H1 (cell line): ENCODE measurements at regions not wholly inside any gene's neighbourhood (a gene's known extent, or its start where the extent isn't known, plus 50 kb on each side); places are given as distances from the start of the nearest gene placed in this dataset.

ENCODE experiments used
- CTCF ChIA-PET: fragments of 300-600 bp; sonication (Branson Sonifier 250); formaldehyde crosslinking; loops from one replicate; lab custom pipeline; 2021; ENCODE audit not compliant: partially characterized antibody; lab: Charles Lee
- POLR2A ChIA-PET: fragments of 300-600 bp; sonication (Branson Sonifier 250); formaldehyde crosslinking; loops from one replicate; lab custom pipeline; 2021; ENCODE audit warnings: inconsistent platforms; ENCODE audit not compliant: partially characterized antibody; lab: Charles Lee
- DNase-seq, 2 experiments: peaks; one replicate each; pipeline versions ENCODE4 v3.0.0 to v3.0.0-alpha.2; 2010 to 2022; ENCODE audit warnings: low spot score in 2 of 2, low read depth in 1 of 2, mixed read lengths in 1 of 2
- FAIRE-seq: peaks from 2 replicates; lab custom pipeline; 2011; peaks lifted over from hg19 to GRCh38; lab: Jason Lieb, UNC
- H2AFZ ChIP-seq: 2 replicates; pipeline ENCODE4 v1.8.1; 2012; ENCODE audit warnings: low read length, inconsistent platforms
- H2AK5ac ChIP-seq: 2 replicates; pipeline ENCODE4 v1.6.1; 2013; ENCODE audit warnings: low read depth, low read length
- H2BK120ac ChIP-seq: replicated peaks from 2 replicates; pipeline ENCODE3; 2013; ENCODE audit warnings: low read depth, low read length, inconsistent platforms
- H2BK12ac ChIP-seq: 2 replicates; pipeline ENCODE4 v1.6.1; 2013; ENCODE audit warnings: low read depth, low read length
- H2BK15ac ChIP-seq: 2 replicates; pipeline ENCODE4 v1.6.1; 2013; ENCODE audit warnings: low read length
- H2BK20ac ChIP-seq: 2 replicates; pipeline ENCODE4 v1.6.1; 2013; ENCODE audit warnings: low read length
- H2BK5ac ChIP-seq: 2 replicates; pipeline ENCODE4 v1.6.1; 2013; ENCODE audit warnings: low read depth, low read length
- H3K14ac ChIP-seq: 2 replicates; pipeline ENCODE4 v1.6.1; 2013; ENCODE audit warnings: inconsistent platforms; ENCODE audit not compliant: insufficient read length
- H3K18ac ChIP-seq: 2 replicates; pipeline ENCODE4 v1.6.1; 2013; ENCODE audit warnings: low read length; ENCODE audit errors: extremely low read depth
- H3K23ac ChIP-seq: 2 replicates; pipeline ENCODE4 v1.6.1; 2013; ENCODE audit warnings: inconsistent platforms; ENCODE audit not compliant: insufficient read length
- H3K23me2 ChIP-seq: 2 replicates; pipeline ENCODE4 v1.6.1; 2013; ENCODE audit warnings: low read depth, low read length
- H3K27ac ChIP-seq: 2 replicates; pipeline ENCODE4 v1.6.1; 2011; ENCODE audit warnings: low read depth, low read length, inconsistent platforms
- H3K27me3 ChIP-seq, 4 experiments: replicated peaks in 1 of 4; 1 replicate in 1 of 4; 2 replicates in 3 of 4; pipeline versions ENCODE4 v1.6.1 to v1.8.1; 2011 to 2013; ENCODE audit warnings: low read length in 3 of 4, mild to moderate bottlenecking in 3 of 4, inconsistent platforms in 2 of 4, mixed read lengths in 2 of 4, moderate library complexity in 1 of 4; ENCODE audit not compliant: control insufficient read depth in 3 of 4, insufficient read depth in 3 of 4; ENCODE audit errors: extremely low read depth in 1 of 4
- H3K36me3 ChIP-seq, 4 experiments: 2 replicates each; pipeline versions ENCODE4 v1.6.1 to v1.8.1; 2011 to 2013; ENCODE audit warnings: mild to moderate bottlenecking in 4 of 4, low read length in 3 of 4, moderate library complexity in 2 of 4, control low read depth in 1 of 4, inconsistent platforms in 1 of 4; ENCODE audit not compliant: insufficient read depth in 4 of 4, control insufficient read depth in 2 of 4
- H3K4ac ChIP-seq: replicated peaks from 2 replicates; pipeline ENCODE3; 2013; ENCODE audit warnings: low read length, low read depth, mixed read lengths, inconsistent platforms; ENCODE audit not compliant: insufficient read length
- H3K4me1 ChIP-seq, 4 experiments: replicated peaks in 1 of 4; 1 replicate in 1 of 4; 2 replicates in 3 of 4; pipeline versions ENCODE4 v1.6.1 to v1.8.1; 2011 to 2013; ENCODE audit warnings: low read length in 3 of 4, inconsistent platforms in 2 of 4, mixed read lengths in 1 of 4; ENCODE audit not compliant: insufficient read depth in 4 of 4, control insufficient read depth in 3 of 4
- H3K4me2 ChIP-seq, 2 experiments: 2 replicates each; pipeline versions ENCODE4 v1.6.1 to v1.8.1; 2011 to 2013; ENCODE audit warnings: low read depth in 2 of 2, low read length in 2 of 2, control low read depth in 1 of 2, inconsistent platforms in 1 of 2, mild to moderate bottlenecking in 1 of 2; ENCODE audit not compliant: insufficient read depth in 1 of 2
- H3K4me3 ChIP-seq, 4 experiments: fragments of 200-600, 300-600 bp in 1 of 4; sonication (generic), shearing (Covaris generic), sonication (Bioruptor Twin) in 1 of 4; 2 replicates each; pipeline versions ENCODE4 v1.5.1 to v1.8.1; 2011 to 2016; ENCODE audit warnings: low read length in 4 of 4, low read depth in 3 of 4, control low read depth in 2 of 4, inconsistent platforms in 2 of 4, mild to moderate bottlenecking in 2 of 4, mixed read lengths in 1 of 4, moderate library complexity in 1 of 4; ENCODE audit not compliant: insufficient read depth in 2 of 4; ENCODE audit errors: extremely low read depth in 1 of 4
- H3K56ac ChIP-seq: replicated peaks from 2 replicates; pipeline ENCODE3; 2013; ENCODE audit warnings: low read depth, mild to moderate bottlenecking, mixed read lengths, low read length, inconsistent platforms; ENCODE audit not compliant: insufficient read length
- H3K79me1 ChIP-seq: 2 replicates; pipeline ENCODE4 v1.6.1; 2013; ENCODE audit warnings: low read depth, low read length, control low read depth
- H3K79me2 ChIP-seq, 2 experiments: 2 replicates each; pipeline versions ENCODE4 v1.6.1 to v1.8.1; 2012 to 2013; ENCODE audit warnings: low read length in 2 of 2, mild to moderate bottlenecking in 2 of 2, inconsistent platforms in 1 of 2; ENCODE audit not compliant: insufficient read depth in 2 of 2, control insufficient read depth in 1 of 2
- H3K9ac ChIP-seq, 4 experiments: replicated peaks in 1 of 4; 1 replicate in 1 of 4; 2 replicates in 3 of 4; pipeline versions ENCODE4 v1.6.1 to v1.8.1; 2011 to 2013; ENCODE audit warnings: low read depth in 3 of 4, low read length in 3 of 4, control low read depth in 2 of 4, mild to moderate bottlenecking in 2 of 4, moderate library complexity in 2 of 4, inconsistent platforms in 1 of 4; ENCODE audit errors: extremely low read depth in 1 of 4
- H3K9me3 ChIP-seq, 2 experiments: 2 replicates each; pipeline versions ENCODE4 v1.6.1 to v1.8.1; 2012 to 2013; ENCODE audit warnings: mild to moderate bottlenecking in 2 of 2, moderate library complexity in 2 of 2, control low read depth in 1 of 2, inconsistent platforms in 1 of 2, low read depth in 1 of 2, low read length in 1 of 2, mixed read lengths in 1 of 2; ENCODE audit not compliant: insufficient read depth in 2 of 2
- H4K20me1 ChIP-seq, 2 experiments: replicated peaks in 1 of 2; 2 replicates each; pipeline versions ENCODE3 to v1.8.1; 2011 to 2013; ENCODE audit warnings: inconsistent platforms in 2 of 2, low read length in 2 of 2, mild to moderate bottlenecking in 1 of 2; ENCODE audit not compliant: insufficient read depth in 2 of 2, control insufficient read depth in 1 of 2
- H4K5ac ChIP-seq: 2 replicates; pipeline ENCODE4 v1.6.1; 2013; ENCODE audit warnings: low read length, low read depth, mixed read lengths, inconsistent platforms; ENCODE audit not compliant: insufficient read length
- H4K8ac ChIP-seq: 2 replicates; pipeline ENCODE4 v1.8.0; 2013; ENCODE audit warnings: mild to moderate bottlenecking, moderate library complexity, low read length, inconsistent platforms; ENCODE audit not compliant: insufficient read depth; ENCODE audit errors: extremely low read depth
- H4K91ac ChIP-seq: replicated peaks from 2 replicates; pipeline ENCODE3; 2013; ENCODE audit warnings: low read length, mixed read lengths, inconsistent platforms; ENCODE audit not compliant: insufficient read length
- E2F6 ChIP-seq: IDR thresholded peaks from 2 replicates; pipeline ENCODE4 v1.6.1; 2012; ENCODE audit warnings: inconsistent platforms
- EZH2 ChIP-seq: fragments of 200-600 bp; sonication (generic); IDR thresholded peaks from 2 replicates; pipeline ENCODE4 v1.7.1; 2012; ENCODE audit warnings: low read depth, mild to moderate bottlenecking, moderate library complexity, low read length, inconsistent platforms; ENCODE audit not compliant: severe bottlenecking
- FOSL1 ChIP-seq: IDR thresholded peaks from 2 replicates; pipeline ENCODE4 v1.6.1; 2011; ENCODE audit warnings: mild to moderate bottlenecking, low read depth, low read length, moderate library complexity; ENCODE audit not compliant: insufficient read depth
- MAX ChIP-seq: IDR thresholded peaks from 2 replicates; pipeline ENCODE4 v1.6.1; 2012; ENCODE audit warnings: inconsistent platforms
- RNF2 ChIP-seq: fragments of 200-900, 300-1000 bp; sonication (generic); IDR thresholded peaks from 2 replicates; pipeline ENCODE4 v1.7.1; 2016; ENCODE audit warnings: borderline replicate concordance, low read depth, mild to moderate bottlenecking, antibody characterized with exemption, low read length; ENCODE audit not compliant: poor library complexity, severe bottlenecking; ENCODE audit errors: missing control alignments
- SAP30 ChIP-seq: fragments of 300-600 bp; sonication (generic); IDR thresholded peaks from 2 replicates; pipeline ENCODE4 v1.7.1; 2012; ENCODE audit warnings: low read length, moderate library complexity, mild to moderate bottlenecking, inconsistent platforms; ENCODE audit not compliant: insufficient read depth, insufficient replicate concordance
- SIN3A ChIP-seq, 2 experiments: IDR thresholded peaks in 1 of 2; conservative IDR thresholded peaks in 1 of 2; 2 replicates each; pipeline ENCODE4 v1.6.1; 2011 to 2012; ENCODE audit warnings: low read length in 2 of 2, improper control_type of control experiment in 1 of 2, low read depth in 1 of 2, mild to moderate bottlenecking in 1 of 2
- TAF1 ChIP-seq: IDR thresholded peaks from 2 replicates; pipeline ENCODE4 v1.6.1; 2011; ENCODE audit warnings: mild to moderate bottlenecking, low read depth, low read length
- WGBS, 2 experiments: shearing (Covaris generic) in 1 of 2; methylation state at CpG; one replicate each; pipeline versions ENCODE4 v1.1.6 to v1.1.7; 2013 to 2015; ENCODE audit warnings: low lambda C conversion rate in 2 of 2, mixed read lengths in 2 of 2, inconsistent platforms in 1 of 2, low coverage in 1 of 2, missing lambda C conversion rate in 1 of 2; ENCODE audit not compliant: insufficient replicate concordance in 2 of 2, insufficient coverage in 1 of 2, insufficient read length in 1 of 2; ENCODE audit errors: extremely low coverage in 1 of 2, missing lambda C conversion rate in 1 of 2; 5-methylcytosine and 5-hydroxymethylcytosine counted together

GRCh38 chr1:74969566-74970135, 164.5 kb upstream of the LHX8 start:
- no peaks in the 10 kb centered on the region for H3K9me3 ChIP-seq
- H2BK120ac ChIP-seq: no peak overlapping the region
- H3K36me3 ChIP-seq: no peaks in the 10 kb centered on the region
- no peak overlapping the region for H2BK5ac ChIP-seq
- CTCF ChIA-PET: interaction anchor here (1.2 kb wide), 1 partner anchor 202 kb away, joined by 3 read pairs; no protein-coding TSS in a partner anchor
- H3K9ac ChIP-seq: no peak overlapping the region
- H3K4me2 ChIP-seq: no peak overlapping the region
- 88% methylated on average over 2 of the region's 2 CpGs; no CpG with 5 or more reads in 1 of the 2 experiments for WGBS, 2 experiments
- H2BK15ac ChIP-seq: no peak overlapping the region
- H2BK12ac ChIP-seq: no peak overlapping the region
- no peak overlapping the region for H4K8ac ChIP-seq
- H3K79me1 ChIP-seq: no peaks in the 10 kb centered on the region
- POLR2A ChIA-PET: no interaction called here
- H3K23ac ChIP-seq: no peak overlapping the region
- TF ChIP-seq EZH2 (no peak), MAX (no peak), FOSL1 (no peak), SIN3A (conservative IDR thresholded peaks at IDR 0.05 in 1 of 2, IDR thresholded peaks at IDR 0.05 in 1 of 2; ENCODE audit: low read depth in 1 of 2, low read length in 2 of 2) (no peak), SAP30 (no peak), E2F6 (no peak), TAF1 (no peak), RNF2 (no peak)
- H3K14ac ChIP-seq: no peak overlapping the region
- no peak overlapping the region for H2AK5ac ChIP-seq
- no peak overlapping the region for H4K5ac ChIP-seq
- no peak overlapping the region for H2BK20ac ChIP-seq
- H3K23me2 ChIP-seq: no peaks in the 10 kb centered on the region
- H4K20me1 ChIP-seq: no peaks in the 10 kb centered on the region
- H3K4me3 ChIP-seq: no peak overlapping the region
- no peak overlapping the region for H3K4ac ChIP-seq
- no peak overlapping the region for H2AFZ ChIP-seq
- no peaks in the 10 kb centered on the region for H3K79me2 ChIP-seq
- no peak for DNase-seq
- H3K27me3 ChIP-seq: no peaks in the 10 kb centered on the region
- FAIRE-seq: no peak
- H3K27ac ChIP-seq: no peak overlapping the region
- no peaks in the 10 kb centered on the region for H3K4me1 ChIP-seq
- no peak overlapping the region for H3K56ac ChIP-seq
- H4K91ac ChIP-seq: no peak overlapping the region
- H3K18ac ChIP-seq: no peak overlapping the region
